ENCODE measurements at regions not wholly inside any gene's neighbourhood (a gene's known extent, or its start where the extent isn't known, plus 50 kb on each side); places are given as distances from the start of the nearest gene placed in this dataset.

- intact Hi-C loops (cut with micrococcal nuclease; ENCODE audit: unreplicated experiment) (no loop called here), in situ Hi-C loops (cut with MboI) (no loop called here)
- ChIA-PET POLR2A (no interaction called here), RAD21 (ENCODE audit: unreplicated experiment) (no interaction called here), CTCF (interaction anchor here (0.6 kb wide), 1 partner anchor 8 kb away, joined by 4 read pairs; no protein-coding TSS in a partner anchor), SMC1A (ENCODE audit: uncharacterized antibody, unreplicated experiment) (interaction anchor here (0.6 to 0.9 kb wide), 2 partner anchors 8 to 22 kb away, joined by 3 read pairs; no protein-coding TSS in a partner anchor)
- Histone ChIP-seq H3K79me2 (ENCODE audit: control insufficient read depth, insufficient read depth, low read length) (no peaks in the 10 kb centered on the region), H2AFZ (ENCODE audit: control insufficient read depth, low read depth, low read length) (no peak overlapping the region), H3K4me3 (no peak overlapping the region), H3K36me3 (ENCODE audit: control insufficient read depth in 2 of 2, insufficient read depth in 2 of 2, low read length in 1 of 2) (no peaks in the 10 kb centered on the region), H3K9me3 (replicated peaks; ENCODE audit: control insufficient read depth, insufficient read depth, low read length) (no peaks in the 10 kb centered on the region), H3K27me3 (replicated peaks in 1 of 2; ENCODE audit: control insufficient read depth in 2 of 2, insufficient read depth in 2 of 2, low read length in 1 of 2) (no peaks in the 10 kb centered on the region), H3K4me2 (ENCODE audit: control insufficient read depth, insufficient read depth) (no peak overlapping the region), H3K4me1 (ENCODE audit: control insufficient read depth, insufficient read depth, low read length) (no peaks in the 10 kb centered on the region), H4K20me1 (ENCODE audit: control insufficient read depth, insufficient read depth) (no peaks in the 10 kb centered on the region), H3K9ac (ENCODE audit: control insufficient read depth, insufficient read depth, low read length) (no peak overlapping the region), H3K27ac (ENCODE audit: control insufficient read depth, insufficient read depth) (no peak overlapping the region)
- DNase-seq (ENCODE audit: low read depth, low spot score) (no peak), FAIRE-seq (no peak), ATAC-seq (no peak)
- BruUV-seq (replicated peaks) = no TSS peak
- TF ChIP-seq POLR2AphosphoS5 (IDR thresholded peaks at IDR 0.05; ENCODE audit: low read length) (no peak), ESRRA (IDR thresholded peaks at IDR 0.05; ENCODE audit: low read length) (no peak), ZNF274 (IDR thresholded peaks at IDR 0.05; ENCODE audit: insufficient read depth, insufficient read length) (no peak), FOXK2 (IDR thresholded peaks at IDR 0.05) (no peak), BCL11A (IDR thresholded peaks at IDR 0.05; ENCODE audit: low read depth, low read length) (no peak), MEF2A (IDR thresholded peaks at IDR 0.05; ENCODE audit: insufficient read depth, low read depth, low read length) (no peak), RUNX3 (IDR thresholded peaks at IDR 0.05; ENCODE audit: low read length) (no peak), MTA3 (IDR thresholded peaks at IDR 0.05; ENCODE audit: borderline replicate concordance, low read length) (no peak), ZNF217 (IDR thresholded peaks at IDR 0.05) (no peak), CHD4 (IDR thresholded peaks at IDR 0.05) (no peak), BRCA1 (IDR thresholded peaks at IDR 0.05; ENCODE audit: low read depth, low read length) (no peak), RAD21 (IDR thresholded peaks at IDR 0.05; ENCODE audit: insufficient read depth, low read depth, low read length) (no peak), SMAD1 (IDR thresholded peaks at IDR 0.05; ENCODE audit: low read depth, partially characterized antibody) (no peak), KDM1A (IDR thresholded peaks at IDR 0.05; ENCODE audit: borderline replicate concordance) (no peak), NFYA (IDR thresholded peaks at IDR 0.05; ENCODE audit: borderline replicate concordance, low read depth, low read length) (no peak), ASH2L (IDR thresholded peaks at IDR 0.05; ENCODE audit: borderline replicate concordance, low read depth) (no peak)
Observed at GRCh38 chr4:43757147-43757546, 691.5 kb downstream of the KCTD8 start.

Measured in GM12878 (cell line).